Occipital lobe (tissue), 1 donor: ENCODE measurements at regions not wholly inside any gene's neighbourhood (a gene's known extent, or its start where the extent isn't known, plus 50 kb on each side); places are given as distances from the start of the nearest gene placed in this dataset.

Source experiments
- DNase-seq: peaks from one replicate; lab custom pipeline; 2025; lab: John Stamatoyannopoulos, UW

DNA sequence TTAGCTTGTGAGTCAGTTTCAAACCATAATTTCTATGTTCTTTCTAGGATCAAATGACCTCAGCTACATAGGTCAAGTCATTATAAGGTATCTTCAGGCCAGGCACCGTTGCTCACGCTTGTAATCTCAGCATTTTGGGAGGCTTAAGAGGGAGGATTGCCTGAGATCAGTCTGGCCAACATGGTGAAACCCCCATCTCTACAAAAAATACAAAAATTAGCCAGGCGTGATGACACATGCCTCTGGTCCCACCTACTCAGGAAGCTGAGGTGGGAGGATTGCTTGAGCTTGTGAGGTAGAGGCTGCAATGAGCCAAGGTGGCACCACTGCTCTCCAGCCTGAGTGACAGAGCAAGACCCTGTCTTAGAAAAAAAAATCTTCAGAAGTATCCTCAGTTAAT lies 362.3 kb downstream of the GATA3 start:
- DNase-seq = no peak

DNA sequence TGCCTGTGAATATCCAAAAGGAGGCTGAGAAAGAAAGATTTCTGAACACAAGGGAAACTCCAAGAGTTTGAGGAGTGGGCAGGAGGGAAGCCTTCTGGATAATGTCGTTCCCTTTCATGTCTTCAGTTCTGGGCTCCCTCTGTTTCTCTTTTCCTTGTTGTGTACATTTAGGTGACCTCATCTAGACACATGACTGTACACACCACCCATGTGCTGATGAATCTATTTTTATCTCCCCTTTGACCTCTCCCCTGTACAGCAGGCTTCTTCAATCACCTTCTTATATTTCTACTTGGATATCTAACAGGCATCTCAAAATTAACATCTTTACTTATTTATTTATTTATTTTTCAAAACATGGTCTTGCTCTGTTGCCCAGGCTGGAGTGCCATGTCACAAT lies 363.1 kb downstream of the GATA3 start:
- no peak for DNase-seq

- DNase-seq = no peak
Measured at GRCh38 chr10:8418631-8419030, 364.1 kb downstream of the GATA3 start.

- no peak for DNase-seq
Measured at GRCh38 chr10:8420182-8420581, 365.7 kb downstream of the GATA3 start.

GRCh38 chr10:8424555-8425211 lies 370.2 kb downstream of the GATA3 start:
- DNase-seq = no peak

DNA sequence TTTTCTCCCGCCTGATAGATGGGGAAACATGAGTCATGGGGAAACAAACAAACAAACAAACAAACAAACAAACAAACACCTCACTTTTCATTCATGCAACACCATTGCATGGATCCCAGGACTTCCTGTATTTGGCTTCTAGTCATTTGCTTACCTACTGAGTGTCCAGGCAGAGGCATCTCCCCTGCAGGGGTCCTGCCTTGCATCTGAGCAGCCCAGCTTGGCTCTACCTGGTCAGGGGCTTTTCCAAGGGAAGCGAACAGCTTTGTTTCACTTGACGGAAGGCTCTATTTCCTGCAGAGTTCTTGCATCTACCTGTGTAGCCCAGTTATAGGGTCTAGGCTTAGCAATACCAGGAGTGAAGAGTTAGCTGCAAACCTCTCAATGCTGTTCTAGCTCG lies 374.2 kb downstream of the GATA3 start:
- DNase-seq = no peak

DNA sequence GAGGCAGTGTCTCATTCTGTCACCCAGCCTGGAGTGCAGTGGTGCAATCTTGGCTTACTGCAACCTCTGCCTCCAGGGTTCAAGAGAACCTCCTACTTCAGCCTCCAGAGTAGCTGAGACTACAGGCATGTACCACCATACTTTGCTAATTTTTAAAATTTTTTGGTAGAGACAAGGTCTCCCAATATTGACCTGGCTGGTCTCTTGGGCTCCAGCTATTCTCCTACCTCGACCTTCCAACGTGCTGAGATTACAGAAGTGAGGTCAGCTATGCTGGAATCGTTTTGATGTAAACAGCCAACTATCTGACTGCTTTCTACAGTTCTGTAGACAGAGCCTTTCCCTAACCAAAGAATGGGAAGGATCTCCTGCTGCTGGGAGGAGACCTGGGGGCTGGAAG lies 375.8 kb downstream of the GATA3 start:
- DNase-seq = no peak

DNA sequence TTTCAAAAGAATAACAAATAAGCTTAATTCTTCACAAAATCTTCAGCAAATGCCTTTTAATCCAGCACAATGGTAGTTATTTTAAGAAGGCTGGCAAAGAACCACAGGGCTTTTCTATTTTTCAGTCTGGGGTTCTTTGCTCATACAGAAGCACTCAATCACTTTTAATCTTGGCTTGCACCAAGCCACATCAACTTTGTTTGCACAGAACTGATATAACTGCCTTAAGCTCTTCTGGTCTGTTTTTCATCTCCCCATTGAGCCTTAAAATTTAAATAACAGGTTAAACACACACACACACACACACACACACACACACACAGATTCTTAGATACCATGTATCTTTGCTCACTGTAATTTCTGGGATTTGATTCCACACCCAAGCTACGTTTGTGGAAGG lies 377.0 kb downstream of the GATA3 start:
- DNase-seq = no peak

GRCh38 chr10:8435186-8436055 lies 380.9 kb downstream of the GATA3 start:
- DNase-seq = no peak

- DNase-seq = no peak
Measured at GRCh38 chr10:8437896-8438295, 383.4 kb downstream of the GATA3 start.

- no peak for DNase-seq
Measured at GRCh38 chr10:8438603-8439002, 384.1 kb downstream of the GATA3 start.

GRCh38 chr10:8439040-8439439 lies 384.6 kb downstream of the GATA3 start:
- no peak for DNase-seq

DNA sequence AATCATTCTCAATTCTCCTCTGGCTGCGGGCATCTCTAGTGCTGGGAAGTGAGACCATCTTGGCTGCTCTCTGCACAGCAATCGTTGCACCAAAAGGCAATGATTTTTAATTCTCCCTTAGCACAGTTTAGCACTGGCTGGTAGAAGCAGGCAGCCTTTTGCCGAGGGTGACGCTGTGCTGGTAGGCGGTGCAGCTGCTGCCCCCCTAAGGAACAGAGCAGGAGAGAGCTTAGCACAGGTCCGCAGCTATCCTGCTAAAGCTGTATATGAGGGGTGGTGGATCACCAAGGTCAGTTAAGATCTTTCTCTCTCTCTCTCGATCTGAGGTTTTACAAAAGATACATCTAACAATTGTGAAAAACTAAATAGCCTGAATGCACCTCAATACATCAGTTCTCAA lies 390.1 kb downstream of the GATA3 start:
- DNase-seq = no peak

- DNase-seq = no peak
Measured at GRCh38 chr10:8445353-8445752, 390.9 kb downstream of the GATA3 start.

DNA sequence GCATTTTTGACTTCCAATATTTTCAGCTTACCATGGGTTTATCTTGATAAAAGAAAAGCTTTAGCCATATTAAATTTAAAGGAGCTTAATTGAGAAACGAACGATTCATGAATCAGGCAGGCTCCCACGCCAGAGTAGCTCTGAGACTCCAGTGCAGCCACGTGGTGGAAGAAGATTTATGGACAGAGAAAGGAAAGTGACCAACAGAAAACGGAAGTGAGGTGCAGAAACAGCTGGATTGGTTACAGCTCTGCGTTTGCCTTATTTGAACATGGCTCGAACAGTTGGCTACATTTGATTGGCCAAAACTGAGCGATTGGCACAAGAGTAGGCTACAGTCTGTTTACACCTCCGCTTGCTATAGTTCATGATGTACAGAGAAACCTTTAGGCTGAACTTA lies 395.4 kb downstream of the GATA3 start:
- DNase-seq = no peak

DNA sequence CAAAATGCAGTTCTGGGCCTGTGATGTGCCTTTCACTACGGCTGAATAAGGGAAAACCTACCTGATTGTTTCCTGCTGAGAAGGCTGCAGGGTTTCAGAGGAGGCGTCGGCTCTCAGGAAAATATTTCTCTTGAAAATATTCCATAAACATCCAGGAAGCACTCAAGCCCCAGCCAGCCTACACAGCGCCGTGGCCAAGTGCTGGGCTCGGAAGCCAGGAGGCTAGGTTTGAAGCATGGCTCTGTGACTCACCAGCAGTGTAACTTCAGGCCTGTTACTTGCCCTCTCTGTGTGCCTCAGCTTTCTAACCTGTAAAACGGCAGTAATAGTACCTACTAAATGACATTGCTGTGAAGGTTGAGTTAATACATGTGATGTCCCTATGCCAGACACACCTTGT lies 399.1 kb downstream of the GATA3 start:
- no peak for DNase-seq

GRCh38 chr10:8454357-8454756 lies 399.9 kb downstream of the GATA3 start:
- no peak for DNase-seq

- DNase-seq = no peak
Measured at GRCh38 chr10:8455181-8455580, 400.7 kb downstream of the GATA3 start.

DNA sequence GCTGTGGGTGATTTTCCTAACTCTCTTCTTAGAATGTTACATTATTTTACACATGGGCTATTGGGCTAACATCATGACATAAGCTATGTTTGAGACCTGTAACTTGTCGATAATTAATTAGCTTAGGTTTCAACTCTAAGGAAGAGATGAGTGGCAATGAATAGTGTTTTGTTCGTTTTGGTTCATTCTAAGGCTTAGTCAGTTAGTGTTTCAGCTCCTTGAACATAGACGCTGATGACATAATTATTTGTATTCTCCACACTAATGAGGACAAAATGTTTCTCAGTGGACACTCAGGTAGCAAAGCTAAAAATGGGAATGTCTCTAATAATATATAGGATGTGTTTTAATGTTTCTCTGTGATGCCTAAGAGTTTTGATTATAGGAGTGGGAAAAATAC lies 401.9 kb downstream of the GATA3 start:
- no peak for DNase-seq

DNA sequence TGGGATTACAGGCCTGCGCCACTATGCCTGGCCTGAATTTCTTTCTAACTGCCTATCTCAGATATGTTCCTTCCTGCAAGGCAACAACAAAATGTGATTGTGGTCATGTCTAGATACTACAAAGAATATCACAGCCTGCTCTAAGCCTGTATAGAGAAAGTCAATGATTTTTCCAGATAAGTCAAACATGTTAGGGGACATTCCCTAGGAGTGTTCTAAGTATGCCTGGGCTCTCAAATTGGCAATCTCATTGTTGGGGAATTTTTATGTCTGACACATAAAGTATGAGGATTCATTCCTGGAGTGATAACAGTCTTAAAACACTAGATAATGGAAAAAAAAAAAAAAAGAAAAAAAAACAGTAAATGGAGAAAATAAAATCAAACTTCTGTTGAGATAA lies 406.1 kb downstream of the GATA3 start:
- no peak for DNase-seq

DNA sequence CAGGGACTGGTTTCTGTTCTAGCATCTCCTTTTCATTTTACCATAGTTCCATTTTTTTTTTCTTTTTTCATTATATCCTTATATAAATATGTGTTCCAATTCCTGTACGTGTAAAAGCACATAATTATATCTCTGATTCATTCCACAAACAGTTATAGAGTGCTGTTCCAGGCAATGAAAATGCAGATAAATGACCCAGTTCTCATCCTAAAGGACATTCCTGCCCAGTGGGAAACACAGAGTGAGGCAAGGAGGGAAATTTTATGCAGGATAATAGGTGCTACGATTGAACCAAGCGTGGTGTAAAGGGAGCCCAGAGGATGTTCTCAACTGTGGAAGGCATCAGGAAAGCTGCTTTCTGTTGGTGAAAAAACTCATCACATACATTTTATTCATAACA lies 408.1 kb downstream of the GATA3 start:
- DNase-seq = no peak

DNA sequence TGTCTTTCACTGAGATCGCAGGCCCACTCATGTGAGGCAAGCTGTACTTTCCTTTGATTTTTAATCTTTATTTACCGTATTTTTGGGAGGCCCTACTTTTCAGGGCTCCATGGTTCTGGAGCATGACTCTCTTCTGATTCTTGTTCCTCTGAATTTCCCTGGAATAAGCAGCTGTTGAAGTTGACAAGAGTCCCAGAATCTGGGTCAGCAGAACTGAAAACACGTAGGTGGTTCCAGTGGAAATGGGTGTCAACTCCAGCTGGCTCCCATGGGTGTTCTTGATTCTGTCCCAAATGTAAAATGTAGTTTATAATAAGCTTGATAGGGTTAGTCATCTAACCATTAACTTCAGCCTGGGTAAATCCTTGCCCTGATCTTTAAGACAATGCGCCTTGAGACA lies 409.4 kb downstream of the GATA3 start:
- DNase-seq = peak; percentile 34

DNA sequence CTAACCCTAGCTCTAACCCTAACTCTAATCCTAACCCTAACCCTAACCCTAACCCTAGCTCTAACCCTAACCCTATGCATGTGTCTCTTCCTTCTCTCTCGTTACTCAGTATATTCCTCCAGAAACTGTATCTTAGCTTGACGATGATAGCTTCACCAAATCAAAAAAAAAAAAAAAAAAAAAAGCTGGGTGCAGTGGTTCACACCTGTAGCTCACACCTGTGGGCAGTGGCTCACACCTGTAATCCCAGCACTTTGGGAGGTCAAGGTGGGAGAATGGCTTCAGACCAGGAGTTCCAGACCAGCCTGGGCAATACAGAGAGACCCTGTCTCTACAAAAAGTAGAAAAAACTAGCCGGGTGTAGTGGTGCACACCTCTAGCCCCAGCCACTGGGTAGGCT lies 414.0 kb downstream of the GATA3 start:
- no peak for DNase-seq
